IMR-90 (cell line): ENCODE measurements at regions not wholly inside any gene's neighbourhood (a gene's known extent, or its start where the extent isn't known, plus 50 kb on each side); places are given as distances from the start of the nearest gene placed in this dataset.
A peak's percentile ranks its signal among the peaks of the same experiment; 100 is the strongest.

Experiments used
- ATAC-seq: fragments of 200-7000 bp; cut with Tn5 transposase; 2 replicates; pipeline ENCODE4 v1.9.1; 2020; ENCODE audit warnings: low read depth, mild to moderate bottlenecking, moderate library complexity
- BruUV-seq: library from RNA; stranded (reverse); fragments of 400-500 nt; replicated peaks from 2 replicates; lab custom pipeline; 2021; lab: Mats Ljungman, UMichigan
- CTCF ChIA-PET: fragments of 300-600 bp; formaldehyde crosslinking; extraction: SDS; loops from one replicate; lab custom pipeline; 2021; ENCODE audit warnings: antibody characterized with exemption; lab: Yijun Ruan, JAX
- POLR2A ChIA-PET: fragments of 300-600 bp; sonication (Branson Sonifier 250); formaldehyde crosslinking; loops from one replicate; lab custom pipeline; 2022; ENCODE audit warnings: antibody characterized with exemption; ENCODE audit not compliant: unreplicated experiment; lab: Charles Lee
- DNase-seq: peaks from one replicate; pipeline ENCODE4 v3.0.0; 2013
- H2AFZ ChIP-seq: replicated peaks from 2 replicates; pipeline ENCODE3; 2013; ENCODE audit warnings: low read length, mild to moderate bottlenecking; ENCODE audit not compliant: poor library complexity
- H2AK5ac ChIP-seq: 2 replicates; pipeline ENCODE4 v1.6.1; 2013; ENCODE audit warnings: low read depth, low read length, inconsistent platforms
- H2AK9ac ChIP-seq: replicated peaks from 2 replicates; pipeline ENCODE3; 2013; ENCODE audit warnings: mild to moderate bottlenecking, low read depth, low read length, moderate library complexity; ENCODE audit not compliant: poor library complexity
- H2BK120ac ChIP-seq: 2 replicates; pipeline ENCODE4 v1.6.1; 2013; ENCODE audit warnings: low read depth, low read length, inconsistent platforms
- H2BK15ac ChIP-seq: 3 replicates; pipeline ENCODE4 v1.6.1; 2013; ENCODE audit warnings: low read depth, low read length, inconsistent platforms
- H2BK20ac ChIP-seq: 2 replicates; pipeline ENCODE4 v1.6.1; 2013; ENCODE audit warnings: low read depth, mild to moderate bottlenecking, inconsistent platforms, low read length, moderate library complexity
- H2BK5ac ChIP-seq: 2 replicates; pipeline ENCODE4 v1.6.1; 2013; ENCODE audit warnings: mild to moderate bottlenecking, low read depth, low read length, inconsistent platforms; ENCODE audit not compliant: poor library complexity, severe bottlenecking
- H3K14ac ChIP-seq: replicated peaks from 2 replicates; pipeline ENCODE4 v1.6.1; 2013; ENCODE audit warnings: low read depth, low read length, inconsistent platforms
- H3K18ac ChIP-seq: 2 replicates; pipeline ENCODE4 v1.6.1; 2013; ENCODE audit warnings: low read depth, low read length, control low read depth
- H3K23ac ChIP-seq: 2 replicates; pipeline ENCODE4 v1.6.1; 2013; ENCODE audit warnings: low read depth, low read length, inconsistent platforms
- H3K27ac ChIP-seq: 2 replicates; pipeline ENCODE4 v1.5.1; 2013; ENCODE audit warnings: mild to moderate bottlenecking, control low read depth, low read length; ENCODE audit not compliant: insufficient read depth
- H3K27me3 ChIP-seq: 2 replicates; pipeline ENCODE4 v1.6.1; 2013; ENCODE audit warnings: low read length; ENCODE audit not compliant: control insufficient read depth, insufficient read depth
- H3K36me3 ChIP-seq: 2 replicates; pipeline ENCODE4 v1.6.1; 2013; ENCODE audit warnings: low read length, mixed read lengths; ENCODE audit not compliant: control insufficient read depth, insufficient read depth
- H3K4ac ChIP-seq: 2 replicates; pipeline ENCODE4 v1.6.1; 2013; ENCODE audit warnings: low read depth, low read length, inconsistent platforms
- H3K4me1 ChIP-seq: 2 replicates; pipeline ENCODE4 v1.6.1; 2013; ENCODE audit warnings: low read length, mixed read lengths; ENCODE audit not compliant: control insufficient read depth, insufficient read depth
- H3K4me2 ChIP-seq: 2 replicates; pipeline ENCODE4 v1.6.1; 2013; ENCODE audit warnings: low read depth, mild to moderate bottlenecking, control low read depth, low read length, moderate library complexity
- H3K4me3 ChIP-seq: 2 replicates; pipeline ENCODE4 v1.5.1; 2013; ENCODE audit warnings: low read depth, mild to moderate bottlenecking, control low read depth, low read length, moderate library complexity; ENCODE audit not compliant: insufficient read depth
- H3K56ac ChIP-seq: 2 replicates; pipeline ENCODE4 v1.6.1; 2013; ENCODE audit warnings: low read length, inconsistent platforms; ENCODE audit not compliant: insufficient read depth; ENCODE audit errors: extremely low read depth
- H3K79me1 ChIP-seq, 2 experiments: 2 replicates each; pipeline ENCODE4 v1.6.1; 2013; ENCODE audit warnings: low read length in 2 of 2, inconsistent platforms in 1 of 2, low read depth in 1 of 2
- H3K9ac ChIP-seq: 2 replicates; pipeline ENCODE4 v1.6.1; 2013; ENCODE audit warnings: low read depth, low read length, control low read depth
- H3K9me1 ChIP-seq: 2 replicates; pipeline ENCODE4 v1.6.1; 2013; ENCODE audit warnings: low read length, inconsistent platforms; ENCODE audit not compliant: insufficient read depth
- H3K9me3 ChIP-seq: 2 replicates; pipeline ENCODE4 v1.6.1; 2013; ENCODE audit warnings: low read length; ENCODE audit not compliant: control insufficient read depth, insufficient read depth
- H4K20me1 ChIP-seq: 2 replicates; pipeline ENCODE4 v1.6.1; 2013; ENCODE audit warnings: low read length, inconsistent platforms; ENCODE audit not compliant: insufficient read depth
- H4K5ac ChIP-seq: 2 replicates; pipeline ENCODE4 v1.6.1; 2013; ENCODE audit warnings: mild to moderate bottlenecking, low read depth, low read length, control low read depth
- H4K8ac ChIP-seq, 2 experiments: 2 replicates each; pipeline ENCODE4 v1.6.1; 2013; ENCODE audit warnings: low read depth in 2 of 2, low read length in 2 of 2, control low read depth in 1 of 2, inconsistent platforms in 1 of 2
- H4K91ac ChIP-seq: 2 replicates; pipeline ENCODE4 v1.6.1; 2013; ENCODE audit warnings: low read depth, low read length, inconsistent platforms; ENCODE audit not compliant: insufficient read depth
- BHLHE40 ChIP-seq: fragments of 150-350 bp; IDR thresholded peaks from 2 replicates; pipeline ENCODE4 v1.6.1; 2016; ENCODE audit warnings: mild to moderate bottlenecking, low read depth, low read length
- CEBPB ChIP-seq: IDR thresholded peaks from 2 replicates; pipeline ENCODE4 v1.6.1; 2012; ENCODE audit warnings: low read depth, low read length, improper control_type of control experiment
- CHD1 ChIP-seq: IDR thresholded peaks from 2 replicates; pipeline ENCODE4 v1.6.1; 2012; ENCODE audit warnings: low read depth, low read length, improper control_type of control experiment
- FOS ChIP-seq: fragments of 150-350 bp; IDR thresholded peaks from 2 replicates; pipeline ENCODE4 v1.6.1; 2016; ENCODE audit warnings: low read depth, low read length
- MAFK ChIP-seq: IDR thresholded peaks from 2 replicates; pipeline ENCODE4 v1.6.1; 2012; ENCODE audit warnings: low read depth, low read length, improper control_type of control experiment
- MAZ ChIP-seq: IDR thresholded peaks from 2 replicates; pipeline ENCODE4 v1.6.1; 2012; ENCODE audit warnings: low read depth, mild to moderate bottlenecking, low read length, improper control_type of control experiment, moderate library complexity, borderline replicate concordance
- MXI1 ChIP-seq: IDR thresholded peaks from 2 replicates; pipeline ENCODE4 v1.6.1; 2012; ENCODE audit warnings: low read depth, mild to moderate bottlenecking, low read length, moderate library complexity, borderline replicate concordance
- NFE2L2 ChIP-seq: fragments of 150-350 bp; IDR thresholded peaks from 2 replicates; pipeline ENCODE4 v1.6.1; 2016; ENCODE audit warnings: low read depth, mild to moderate bottlenecking, low read length
- POLR2A ChIP-seq: IDR thresholded peaks from 2 replicates; pipeline ENCODE4 v1.6.1; 2012; ENCODE audit warnings: mild to moderate bottlenecking, low read depth, low read length
- RAD21 ChIP-seq: IDR thresholded peaks from 2 replicates; pipeline ENCODE4 v1.6.1; 2012; ENCODE audit warnings: low read length, improper control_type of control experiment
- RCOR1 ChIP-seq: IDR thresholded peaks from 2 replicates; pipeline ENCODE4 v1.6.1; 2012; ENCODE audit warnings: mild to moderate bottlenecking, low read length, improper control_type of control experiment; ENCODE audit not compliant: insufficient replicate concordance
- RFX5 ChIP-seq: IDR thresholded peaks from 2 replicates; pipeline ENCODE4 v1.8.0; 2012; ENCODE audit warnings: low read depth, mild to moderate bottlenecking, low read length, moderate library complexity
- SMC3 ChIP-seq: fragments of 150-350 bp; IDR thresholded peaks from 2 replicates; pipeline ENCODE4 v1.6.1; 2016; ENCODE audit warnings: low read depth, mild to moderate bottlenecking, antibody characterized with exemption, low read length, moderate library complexity
- WGBS, 2 experiments: methylation state at CpG; one replicate each; pipeline versions ENCODE4 v1.1.5 to v1.1.7; 2013; ENCODE audit warnings: missing lambda C conversion rate in 2 of 2; ENCODE audit not compliant: insufficient read length in 1 of 2; ENCODE audit errors: extremely low coverage in 2 of 2; 5-methylcytosine and 5-hydroxymethylcytosine counted together
- dilution Hi-C: fragments of 300-500 bp; cut with HindIII; formaldehyde crosslinking; loops from one replicate; pipeline ENCODE4 v1.14.3; 2018; ENCODE audit warnings: low sequenced_read_pairs; ENCODE audit not compliant: unreplicated experiment
- in situ Hi-C: fragments of 300-500 bp; cut with MboI; formaldehyde crosslinking; loops from 3 replicates; pipeline ENCODE4 v1.14.3; 2019; ENCODE audit warnings: low sequenced_read_pairs, inconsistent platforms, mixed read lengths
- intact Hi-C: fragments of 100-400 bp; cut with micrococcal nuclease; formaldehyde crosslinking; loops from 2 replicates; pipeline ENCODE4 v1.10.0; 2022
- TF ChIP-seq, protein P1 (sequence below): conservative IDR thresholded peaks from 2 replicates; pipeline ENCODE4 v1.5.1; 2012; ENCODE audit warnings: mild to moderate bottlenecking, low read depth, low read length, improper control_type of control experiment
- TF ChIP-seq, protein P2 (sequence below): fragments of 150-350 bp; IDR thresholded peaks from 2 replicates; pipeline ENCODE4 v1.6.1; 2016; ENCODE audit warnings: low read depth, mild to moderate bottlenecking, low read length, moderate library complexity, borderline replicate concordance

DNA sequence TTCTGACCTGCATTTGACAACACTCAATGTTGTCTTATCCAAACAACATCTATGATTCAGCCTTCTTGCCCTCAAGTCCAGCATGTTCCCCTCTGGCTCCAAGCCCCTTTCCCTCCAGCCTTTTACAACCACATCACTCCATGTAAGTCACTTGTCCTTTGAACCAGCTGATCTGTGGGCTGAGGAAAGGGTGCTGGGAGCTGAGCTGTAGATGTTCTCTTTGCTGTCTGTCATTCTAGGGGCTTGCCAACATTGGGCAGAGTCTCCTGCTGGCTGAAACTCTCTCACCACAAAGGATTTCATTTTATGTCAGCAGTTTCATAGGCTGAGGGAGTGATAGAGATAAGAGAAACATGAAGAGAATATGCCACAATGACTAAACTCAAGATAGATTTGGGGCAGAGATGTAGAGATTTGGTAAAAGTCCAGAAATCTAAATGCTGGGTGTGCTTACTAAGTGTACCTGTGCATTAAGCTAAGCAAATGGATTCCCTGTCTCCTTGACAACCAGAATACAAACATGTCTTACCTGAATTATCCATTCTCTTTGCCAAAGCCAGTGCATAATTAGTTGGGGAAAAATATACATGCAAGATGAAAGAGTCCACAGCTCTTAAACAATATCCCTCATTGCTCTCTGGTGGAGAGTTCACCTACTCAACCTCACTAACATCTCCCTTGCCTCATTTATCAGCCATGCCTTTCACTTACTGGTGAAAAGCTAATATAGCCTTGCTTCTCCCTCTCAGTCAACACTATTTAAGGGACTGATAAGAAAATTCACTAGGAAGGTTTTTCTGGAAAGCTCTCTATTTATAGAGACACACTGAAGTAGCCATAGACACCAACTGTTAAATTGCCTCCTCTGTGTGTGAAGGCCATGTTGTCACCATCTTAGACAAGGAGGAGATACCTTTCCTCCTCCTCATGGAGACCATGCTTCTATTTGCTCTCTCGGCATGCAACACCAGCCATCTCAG, 175.5 kb upstream of the SERP2 start:
- Histone ChIP-seq H2AFZ (no peak overlapping the region), H2BK15ac (no peak overlapping the region), H3K4ac (no peak overlapping the region), H4K5ac (no peak overlapping the region), H3K4me3 (no peak overlapping the region), H2BK20ac (no peak overlapping the region), H3K27ac (no peak overlapping the region), H4K8ac (no peak overlapping the region), H3K79me1 (no peaks in the 10 kb centered on the region), H3K9me3 (no peaks in the 10 kb centered on the region), H2AK5ac (peak overlapping the region; percentile 17; the same call in 1 of the 2 replicates), H3K9me1 (no peaks in the 10 kb centered on the region; the same call in 1 of the 2 replicates), H3K23ac (no peak overlapping the region), H4K91ac (no peak overlapping the region), H3K36me3 (no peaks in the 10 kb centered on the region), H2BK120ac (no peak overlapping the region), H3K4me1 (peaks cover 3% of the 10 kb centered on the region; the same call in 1 of the 2 replicates), H3K14ac (peak overlapping the region; percentile 35; the same call in 1 of the 2 replicates), H3K18ac (no peak overlapping the region; the same call in 1 of the 2 replicates), H3K27me3 (no peaks in the 10 kb centered on the region; the same call in 1 of the 2 replicates), H3K4me2 (no peak overlapping the region), H3K9ac (no peak overlapping the region), H4K20me1 (no peaks in the 10 kb centered on the region), H2BK5ac (no peak overlapping the region), H2AK9ac (peak overlapping the region; percentile 22), H3K56ac (no peak overlapping the region)
- in situ Hi-C loops (no loop called here), intact Hi-C loops (no loop called here), dilution Hi-C loops (no loop called here)
- BruUV-seq: no TSS peak
- ChIA-PET CTCF (no interaction called here), POLR2A (interaction anchor here (0.7 kb wide), 1 partner anchor 235 kb away, joined by 3 read pairs; no protein-coding TSS in a partner anchor)
- ATAC-seq: no peak; the same call in 1 of the 2 replicates
- DNase-seq: peak; percentile 17
- WGBS, 2 experiments: 100% methylated on average over 1 of the region's 1 CpG; no CpG with 5 or more reads in 1 of the 2 experiments
- no peak for TF ChIP-seq MAFK
- TF ChIP-seq BHLHE40: no peak
- TF ChIP-seq POLR2A: no peak
- TF ChIP-seq, protein P1, sequence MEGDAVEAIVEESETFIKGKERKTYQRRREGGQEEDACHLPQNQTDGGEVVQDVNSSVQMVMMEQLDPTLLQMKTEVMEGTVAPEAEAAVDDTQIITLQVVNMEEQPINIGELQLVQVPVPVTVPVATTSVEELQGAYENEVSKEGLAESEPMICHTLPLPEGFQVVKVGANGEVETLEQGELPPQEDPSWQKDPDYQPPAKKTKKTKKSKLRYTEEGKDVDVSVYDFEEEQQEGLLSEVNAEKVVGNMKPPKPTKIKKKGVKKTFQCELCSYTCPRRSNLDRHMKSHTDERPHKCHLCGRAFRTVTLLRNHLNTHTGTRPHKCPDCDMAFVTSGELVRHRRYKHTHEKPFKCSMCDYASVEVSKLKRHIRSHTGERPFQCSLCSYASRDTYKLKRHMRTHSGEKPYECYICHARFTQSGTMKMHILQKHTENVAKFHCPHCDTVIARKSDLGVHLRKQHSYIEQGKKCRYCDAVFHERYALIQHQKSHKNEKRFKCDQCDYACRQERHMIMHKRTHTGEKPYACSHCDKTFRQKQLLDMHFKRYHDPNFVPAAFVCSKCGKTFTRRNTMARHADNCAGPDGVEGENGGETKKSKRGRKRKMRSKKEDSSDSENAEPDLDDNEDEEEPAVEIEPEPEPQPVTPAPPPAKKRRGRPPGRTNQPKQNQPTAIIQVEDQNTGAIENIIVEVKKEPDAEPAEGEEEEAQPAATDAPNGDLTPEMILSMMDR: no peak
- TF ChIP-seq RFX5: no peak
- TF ChIP-seq MXI1: no peak
- TF ChIP-seq CHD1: no peak
- no peak for TF ChIP-seq NFE2L2
- TF ChIP-seq FOS: no peak
- TF ChIP-seq CEBPB: no peak
- no peak for TF ChIP-seq RCOR1
- TF ChIP-seq SMC3: no peak
- TF ChIP-seq MAZ: no peak
- TF ChIP-seq, protein P2, sequence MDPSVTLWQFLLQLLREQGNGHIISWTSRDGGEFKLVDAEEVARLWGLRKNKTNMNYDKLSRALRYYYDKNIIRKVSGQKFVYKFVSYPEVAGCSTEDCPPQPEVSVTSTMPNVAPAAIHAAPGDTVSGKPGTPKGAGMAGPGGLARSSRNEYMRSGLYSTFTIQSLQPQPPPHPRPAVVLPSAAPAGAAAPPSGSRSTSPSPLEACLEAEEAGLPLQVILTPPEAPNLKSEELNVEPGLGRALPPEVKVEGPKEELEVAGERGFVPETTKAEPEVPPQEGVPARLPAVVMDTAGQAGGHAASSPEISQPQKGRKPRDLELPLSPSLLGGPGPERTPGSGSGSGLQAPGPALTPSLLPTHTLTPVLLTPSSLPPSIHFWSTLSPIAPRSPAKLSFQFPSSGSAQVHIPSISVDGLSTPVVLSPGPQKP: no peak
- no peak for TF ChIP-seq RAD21
